A549 (cell line): ENCODE measurements at regions not wholly inside any gene's neighbourhood (a gene's known extent, or its start where the extent isn't known, plus 50 kb on each side); places are given as distances from the start of the nearest gene placed in this dataset.

ENCODE experiments used
- JUN ChIP-seq, 2 experiments: fragments of >200 bp; sonication (Bioruptor Twin); formaldehyde crosslinking; IDR thresholded peaks; 2 replicates in 1 of 2; 3 replicates in 1 of 2; pipeline ENCODE4 v1.6.1; 2016 to 2017
- JUNB ChIP-seq: fragments of >200 bp; sonication (Bioruptor Twin); formaldehyde crosslinking; IDR thresholded peaks from 2 replicates; pipeline ENCODE4 v1.6.1; 2016
- KDM1A ChIP-seq: fragments of 200-600 bp; sonication (generic); IDR thresholded peaks from 2 replicates; pipeline ENCODE4 v1.6.1; 2016; ENCODE audit warnings: low read depth, mild to moderate bottlenecking
- MAFK ChIP-seq: fragments of 450-650 bp; IDR thresholded peaks from 2 replicates; pipeline ENCODE4 v1.6.1; 2014; ENCODE audit not compliant: partially characterized antibody
- PBX3 ChIP-seq: IDR thresholded peaks from 2 replicates; pipeline ENCODE4 v1.6.1; 2012
- POLR2A ChIP-seq: IDR thresholded peaks from 2 replicates; pipeline ENCODE4 v1.6.1; 2012; ENCODE audit warnings: mild to moderate bottlenecking, low read length
- REST ChIP-seq: fragments of 200-600 bp; sonication (generic); IDR thresholded peaks from 2 replicates; pipeline ENCODE4 v1.6.1; 2016; ENCODE audit warnings: antibody characterized with exemption, mild to moderate bottlenecking, moderate library complexity
- SREBF2 ChIP-seq: fragments of 450-650 bp; IDR thresholded peaks from 2 replicates; pipeline ENCODE4 v1.6.1; 2014; ENCODE audit warnings: mild to moderate bottlenecking, moderate library complexity
- TP53 ChIP-seq: fragments of 250-450 bp; sonication (Bioruptor Pico); IDR thresholded peaks from 2 replicates; pipeline ENCODE4 v1.5.0; 2021; ENCODE audit warnings: mild to moderate bottlenecking, moderate library complexity
- TF ChIP-seq, protein P1 (sequence below): fragments of >200 bp; sonication (Bioruptor Twin); formaldehyde crosslinking; IDR thresholded peaks from 3 replicates; pipeline ENCODE4 v1.5.1; 2016
- TF ChIP-seq, protein P2 (sequence below): IDR thresholded peaks from 2 replicates; pipeline ENCODE4 v1.6.1; 2012
- TF ChIP-seq, protein P3 (sequence below): fragments of 450-650 bp; IDR thresholded peaks from 2 replicates; pipeline ENCODE4 v1.6.1; 2014; ENCODE audit warnings: antibody characterized with exemption

- TF ChIP-seq REST (no peak), JUN (IDR thresholded peaks at IDR 0.05) (no peak), TP53 (CRISPR knock-in tag) (no peak), POLR2A (no peak), PBX3 (no peak), KDM1A (no peak), MAFK (no peak), SREBF2 (no peak), JUNB (no peak)
- TF ChIP-seq, protein P1, sequence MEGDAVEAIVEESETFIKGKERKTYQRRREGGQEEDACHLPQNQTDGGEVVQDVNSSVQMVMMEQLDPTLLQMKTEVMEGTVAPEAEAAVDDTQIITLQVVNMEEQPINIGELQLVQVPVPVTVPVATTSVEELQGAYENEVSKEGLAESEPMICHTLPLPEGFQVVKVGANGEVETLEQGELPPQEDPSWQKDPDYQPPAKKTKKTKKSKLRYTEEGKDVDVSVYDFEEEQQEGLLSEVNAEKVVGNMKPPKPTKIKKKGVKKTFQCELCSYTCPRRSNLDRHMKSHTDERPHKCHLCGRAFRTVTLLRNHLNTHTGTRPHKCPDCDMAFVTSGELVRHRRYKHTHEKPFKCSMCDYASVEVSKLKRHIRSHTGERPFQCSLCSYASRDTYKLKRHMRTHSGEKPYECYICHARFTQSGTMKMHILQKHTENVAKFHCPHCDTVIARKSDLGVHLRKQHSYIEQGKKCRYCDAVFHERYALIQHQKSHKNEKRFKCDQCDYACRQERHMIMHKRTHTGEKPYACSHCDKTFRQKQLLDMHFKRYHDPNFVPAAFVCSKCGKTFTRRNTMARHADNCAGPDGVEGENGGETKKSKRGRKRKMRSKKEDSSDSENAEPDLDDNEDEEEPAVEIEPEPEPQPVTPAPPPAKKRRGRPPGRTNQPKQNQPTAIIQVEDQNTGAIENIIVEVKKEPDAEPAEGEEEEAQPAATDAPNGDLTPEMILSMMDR, result no peak
- TF ChIP-seq, protein P2, sequence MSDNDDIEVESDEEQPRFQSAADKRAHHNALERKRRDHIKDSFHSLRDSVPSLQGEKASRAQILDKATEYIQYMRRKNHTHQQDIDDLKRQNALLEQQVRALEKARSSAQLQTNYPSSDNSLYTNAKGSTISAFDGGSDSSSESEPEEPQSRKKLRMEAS, result no peak
- TF ChIP-seq, protein P3, sequence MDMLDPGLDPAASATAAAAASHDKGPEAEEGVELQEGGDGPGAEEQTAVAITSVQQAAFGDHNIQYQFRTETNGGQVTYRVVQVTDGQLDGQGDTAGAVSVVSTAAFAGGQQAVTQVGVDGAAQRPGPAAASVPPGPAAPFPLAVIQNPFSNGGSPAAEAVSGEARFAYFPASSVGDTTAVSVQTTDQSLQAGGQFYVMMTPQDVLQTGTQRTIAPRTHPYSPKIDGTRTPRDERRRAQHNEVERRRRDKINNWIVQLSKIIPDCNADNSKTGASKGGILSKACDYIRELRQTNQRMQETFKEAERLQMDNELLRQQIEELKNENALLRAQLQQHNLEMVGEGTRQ, result no peak
These were observed 119.4 kb upstream of the SORBS2 start for GRCh38 chr4:185931375-185931774.
